ENCODE measurements at regions not wholly inside any gene's neighbourhood (a gene's known extent, or its start where the extent isn't known, plus 50 kb on each side); places are given as distances from the start of the nearest gene placed in this dataset.

GRCh38 chr11:44467931-44468330 lies 97.5 kb upstream of the CD82 start:
- Mint-ChIP-seq H3K4me3 (no peak overlapping the region), H3K4me1 (no peaks in the 10 kb centered on the region), H3K27ac (no peak overlapping the region), H3K27me3 (peaks cover 29% of the 10 kb centered on the region), H3K9me3 (ENCODE audit: insufficient read depth) (no peaks in the 10 kb centered on the region)
- Histone ChIP-seq H3K4me2 (replicated peaks; ENCODE audit: low read depth, low read length, poor library complexity, severe bottlenecking) (no peak overlapping the region), H3K9ac (ENCODE audit: low read length) (no peak overlapping the region), H3K27ac (ENCODE audit: low read length in 2 of 2) (no peak overlapping the region), H3K79me2 (ENCODE audit: control insufficient read depth, insufficient read depth, low read length) (no peaks in the 10 kb centered on the region), H3K4me1 (ENCODE audit: control insufficient read depth in 2 of 2, insufficient read depth in 2 of 2, low read length in 2 of 2) (no peaks in the 10 kb centered on the region), H3K36me3 (replicated peaks in 1 of 2; ENCODE audit: control extremely low read depth in 1 of 2, control insufficient read depth in 1 of 2, extremely low read depth in 1 of 2, insufficient read depth in 2 of 2, low read length in 1 of 2) (no peaks in the 10 kb centered on the region), H2AFZ (ENCODE audit: insufficient read depth, low read depth, low read length, poor library complexity, severe bottlenecking) (no peak overlapping the region), H3K4me3 (ENCODE audit: control extremely low read depth in 1 of 5, extremely low read depth in 1 of 5, insufficient read depth in 1 of 5, low read depth in 2 of 5, low read length in 4 of 5) (no peak overlapping the region), H3K9me3 (ENCODE audit: control extremely low read depth in 1 of 3, control insufficient read depth in 2 of 3, insufficient read depth in 1 of 3, low read length in 2 of 3) (peaks cover 0 to 19% (median 0%) of the 10 kb centered on the region in 3 donors), H3K27me3 (replicated peaks in 1 of 4; ENCODE audit: control extremely low read depth in 1 of 4, control insufficient read depth in 3 of 4, insufficient read depth in 4 of 4, low read length in 3 of 4) (peaks cover 0 to 10% (median 0%) of the 10 kb centered on the region in 4 experiments), H4K20me1 (ENCODE audit: control insufficient read depth, insufficient read depth, low read length, poor library complexity, severe bottlenecking) (no peaks in the 10 kb centered on the region)
- ChIA-PET POLR2A (no interaction called here), CTCF (interaction anchor here (0.6 kb wide), 1 partner anchor 144 kb away, joined by 3 read pairs; no protein-coding TSS in a partner anchor)
- ATAC-seq (ENCODE audit: low read depth) (no peak), DNase-seq (no peak)
- no peak for TF ChIP-seq EZH2 (IDR thresholded peaks at IDR 0.05; ENCODE audit: borderline replicate concordance, insufficient read depth, low read depth, low read length, poor library complexity, severe bottlenecking)
- TF ChIP-seq, protein P1, sequence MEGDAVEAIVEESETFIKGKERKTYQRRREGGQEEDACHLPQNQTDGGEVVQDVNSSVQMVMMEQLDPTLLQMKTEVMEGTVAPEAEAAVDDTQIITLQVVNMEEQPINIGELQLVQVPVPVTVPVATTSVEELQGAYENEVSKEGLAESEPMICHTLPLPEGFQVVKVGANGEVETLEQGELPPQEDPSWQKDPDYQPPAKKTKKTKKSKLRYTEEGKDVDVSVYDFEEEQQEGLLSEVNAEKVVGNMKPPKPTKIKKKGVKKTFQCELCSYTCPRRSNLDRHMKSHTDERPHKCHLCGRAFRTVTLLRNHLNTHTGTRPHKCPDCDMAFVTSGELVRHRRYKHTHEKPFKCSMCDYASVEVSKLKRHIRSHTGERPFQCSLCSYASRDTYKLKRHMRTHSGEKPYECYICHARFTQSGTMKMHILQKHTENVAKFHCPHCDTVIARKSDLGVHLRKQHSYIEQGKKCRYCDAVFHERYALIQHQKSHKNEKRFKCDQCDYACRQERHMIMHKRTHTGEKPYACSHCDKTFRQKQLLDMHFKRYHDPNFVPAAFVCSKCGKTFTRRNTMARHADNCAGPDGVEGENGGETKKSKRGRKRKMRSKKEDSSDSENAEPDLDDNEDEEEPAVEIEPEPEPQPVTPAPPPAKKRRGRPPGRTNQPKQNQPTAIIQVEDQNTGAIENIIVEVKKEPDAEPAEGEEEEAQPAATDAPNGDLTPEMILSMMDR (IDR thresholded peaks at IDR 0.05) = no peak
- intact Hi-C loops (cut with micrococcal nuclease) = no loop called here
- 56% methylated on average over 3 of the region's 5 CpGs for WGBS (ENCODE audit: insufficient coverage)

DNA sequence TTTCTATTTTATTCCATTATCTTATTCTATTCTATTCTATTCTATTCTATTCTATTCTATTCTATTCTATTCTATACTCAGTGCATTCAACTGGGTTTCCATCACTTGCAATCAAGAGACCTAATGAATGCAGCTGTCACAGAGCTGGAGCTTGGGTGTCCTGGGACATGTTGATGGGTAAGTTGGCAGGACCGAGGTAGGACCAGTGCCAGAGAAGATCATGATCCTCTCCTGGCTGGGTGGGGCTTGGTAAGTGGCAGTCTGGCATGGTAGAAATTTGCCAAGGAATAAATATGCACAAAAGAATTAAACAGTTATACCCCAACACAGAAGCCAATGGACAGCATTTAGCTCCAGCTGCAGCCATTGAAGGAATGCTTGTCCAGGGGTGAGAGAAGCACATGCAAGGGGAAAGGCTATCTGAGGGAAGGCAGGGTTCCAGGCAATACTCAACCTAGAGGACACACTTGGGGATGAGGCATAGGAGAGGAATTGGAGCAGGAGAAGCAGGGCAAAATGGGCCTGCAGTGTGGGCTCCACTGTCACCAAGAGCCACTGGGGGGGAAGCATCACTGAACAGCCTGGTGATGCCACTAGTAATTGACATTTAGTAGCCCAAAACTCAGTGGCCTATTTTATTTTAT lies 97.0 kb upstream of the CD82 start:
- Mint-ChIP-seq H3K27me3 (peaks cover 33% of the 10 kb centered on the region), H3K4me3 (no peak overlapping the region), H3K4me1 (no peaks in the 10 kb centered on the region), H3K9me3 (ENCODE audit: insufficient read depth) (no peaks in the 10 kb centered on the region), H3K27ac (no peak overlapping the region)
- peaks cover 0 to 10% (median 1%) of the 10 kb centered on the region in 4 experiments for H3K27me3 ChIP-seq (replicated peaks in 1 of 4; ENCODE audit: control extremely low read depth in 1 of 4, control insufficient read depth in 3 of 4, insufficient read depth in 4 of 4, low read length in 3 of 4)
- ChIA-PET POLR2A (no interaction called here), CTCF (interaction anchor here (0.6 kb wide), 1 partner anchor 144 kb away, joined by 3 read pairs; no protein-coding TSS in a partner anchor)
- intact Hi-C loops (cut with micrococcal nuclease) = no loop called here
- ATAC-seq (ENCODE audit: low read depth) = no peak
- H3K79me2 ChIP-seq (ENCODE audit: control insufficient read depth, insufficient read depth, low read length) = no peaks in the 10 kb centered on the region
- H4K20me1 ChIP-seq (ENCODE audit: control insufficient read depth, insufficient read depth, low read length, poor library complexity, severe bottlenecking) = no peaks in the 10 kb centered on the region
- H3K36me3 ChIP-seq (replicated peaks in 1 of 2; ENCODE audit: control extremely low read depth in 1 of 2, control insufficient read depth in 1 of 2, extremely low read depth in 1 of 2, insufficient read depth in 2 of 2, low read length in 1 of 2) = no peaks in the 10 kb centered on the region
- no peak overlapping the region for H3K9ac ChIP-seq (ENCODE audit: low read length)
- no peak overlapping the region for H2AFZ ChIP-seq (ENCODE audit: insufficient read depth, low read depth, low read length, poor library complexity, severe bottlenecking)
- H3K27ac ChIP-seq (ENCODE audit: low read length in 2 of 2) = no peak overlapping the region
- TF ChIP-seq EZH2 (IDR thresholded peaks at IDR 0.05; ENCODE audit: borderline replicate concordance, insufficient read depth, low read depth, low read length, poor library complexity, severe bottlenecking) = no peak
- TF ChIP-seq, protein P1 (IDR thresholded peaks at IDR 0.05) = no peak
- H3K4me2 ChIP-seq (replicated peaks; ENCODE audit: low read depth, low read length, poor library complexity, severe bottlenecking) = no peak overlapping the region
- H3K9me3 ChIP-seq (ENCODE audit: control extremely low read depth in 1 of 3, control insufficient read depth in 2 of 3, insufficient read depth in 1 of 3, low read length in 2 of 3) = peaks cover 0 to 19% (median 0%) of the 10 kb centered on the region in 3 donors
- WGBS (ENCODE audit: insufficient coverage) = 100% methylated on average over 1 of the region's 1 CpG
- no peak overlapping the region for H3K4me3 ChIP-seq (ENCODE audit: control extremely low read depth in 1 of 5, extremely low read depth in 1 of 5, insufficient read depth in 1 of 5, low read depth in 2 of 5, low read length in 4 of 5)
- no peaks in the 10 kb centered on the region for H3K4me1 ChIP-seq (ENCODE audit: control insufficient read depth in 2 of 2, insufficient read depth in 2 of 2, low read length in 2 of 2)
- no peak for DNase-seq
